ENCODE measurements at regions not wholly inside any gene's neighbourhood (a gene's known extent, or its start where the extent isn't known, plus 50 kb on each side); places are given as distances from the start of the nearest gene placed in this dataset.

GRCh38 chr2:71853858-71854257 lies 293.8 kb downstream of the CYP26B1 start:
- TF ChIP-seq JUNB (IDR thresholded peaks at IDR 0.05; ENCODE audit: unreplicated experiment) (no peak), CTCF (conservative IDR thresholded peaks at IDR 0.05; ENCODE audit: low read depth in 2 of 2) (no peak), REST (IDR thresholded peaks at IDR 0.05; ENCODE audit: unreplicated experiment) (no peak), POLR2AphosphoS5 (IDR thresholded peaks at IDR 0.05; ENCODE audit: low read depth) (no peak), EZH2 (IDR thresholded peaks at IDR 0.05; ENCODE audit: low read depth, unreplicated experiment) (no peak), CREB1 (CRISPR knock-in tag; IDR thresholded peaks at IDR 0.05; ENCODE audit: low read depth) (no peak)
